GM10266 (cell line): ENCODE measurements at regions not wholly inside any gene's neighbourhood (a gene's known extent, or its start where the extent isn't known, plus 50 kb on each side); places are given as distances from the start of the nearest gene placed in this dataset.

Experiments used
- DNase-seq: peaks from one replicate; pipeline ENCODE4 v3.0.0; 2012; ENCODE audit errors: extremely low spot score
- CTCF ChIP-seq: IDR thresholded peaks from 2 replicates; pipeline ENCODE4 v1.5.1; 2012; ENCODE audit warnings: mild to moderate bottlenecking, low read depth; ENCODE audit not compliant: control insufficient read depth, insufficient read depth; ENCODE audit errors: missing control alignments

- DNase-seq: no peak
- no peak for TF ChIP-seq CTCF
Observed at GRCh38 chr5:28726815-28727214, 1688.4 kb upstream of the CDH9 start.

GRCh38 chr5:28725001-28725400, 1686.6 kb upstream of the CDH9 start:
- no peak for DNase-seq
- no peak for TF ChIP-seq CTCF

- TF ChIP-seq CTCF: no peak
- no peak for DNase-seq
Observed at GRCh38 chr5:28714907-28715698, 1676.7 kb upstream of the CDH9 start.

GRCh38 chr5:28710360-28710759, 1672.0 kb upstream of the CDH9 start:
- no peak for TF ChIP-seq CTCF
- no peak for DNase-seq

- no peak for TF ChIP-seq CTCF
- DNase-seq: no peak
Observed at GRCh38 chr5:28708472-28708871, 1670.1 kb upstream of the CDH9 start.

GRCh38 chr5:28707706-28708105, 1669.3 kb upstream of the CDH9 start:
- no peak for DNase-seq

More at GRCh38 chr5:28707706-28708105, 1669.3 kb upstream of the CDH9 start:
- TF ChIP-seq CTCF: no peak
